Activated CD8-positive, alpha-beta T cell treated with anti-CD3 and anti-CD28 coated beads for 36 hours (primary cell): ENCODE measurements at regions not wholly inside any gene's neighbourhood (a gene's known extent, or its start where the extent isn't known, plus 50 kb on each side); places are given as distances from the start of the nearest gene placed in this dataset.

ENCODE experiments used
- ATAC-seq: fragments of 200-7000 bp; cut with Tn5 transposase; one replicate; pipeline ENCODE4 v1.10.0; 2021; ENCODE audit warnings: mild to moderate bottlenecking, moderate library complexity
- CTCF ChIA-PET: fragments of 350-600 bp; sonication (Branson Sonifier 250); formaldehyde crosslinking; loops from one replicate; lab custom pipeline; 2021; ENCODE audit warnings: antibody characterized with exemption; lab: Charles Lee
- POLR2A ChIA-PET: fragments of 350-600 bp; sonication (Branson Sonifier 250); formaldehyde crosslinking; loops from one replicate; lab custom pipeline; 2021; ENCODE audit warnings: antibody characterized with exemption; lab: Charles Lee
- DNase-seq: peaks from one replicate; pipeline ENCODE4 v3.0.0-alpha.2; 2020
- H3K27ac Mint-ChIP-seq: one replicate; pipeline ENCODE4 v1.8.0; 2021; ENCODE audit warnings: mild to moderate bottlenecking, mixed read lengths
- H3K27me3 Mint-ChIP-seq: one replicate; pipeline ENCODE4 v1.8.0; 2021; ENCODE audit warnings: mixed read lengths
- H3K36me3 Mint-ChIP-seq: one replicate; pipeline ENCODE4 v1.8.0; 2021; ENCODE audit warnings: low read depth, mixed read lengths
- H3K4me1 Mint-ChIP-seq: one replicate; pipeline ENCODE4 v1.8.0; 2021; ENCODE audit warnings: low read depth, mixed read lengths
- H3K4me3 Mint-ChIP-seq: one replicate; pipeline ENCODE4 v1.8.0; 2021; ENCODE audit warnings: mild to moderate bottlenecking, moderate library complexity, mixed read lengths
- H3K9me3 Mint-ChIP-seq: one replicate; pipeline ENCODE4 v1.8.0; 2021; ENCODE audit warnings: mixed read lengths
- CTCF ChIP-seq: fragments of 200-600 bp; IDR thresholded peaks from one replicate; pipeline ENCODE4 v1.8.0; 2022; ENCODE audit warnings: antibody characterized with exemption, mild to moderate bottlenecking
- intact Hi-C: fragments of 100-400 bp; cut with micrococcal nuclease; formaldehyde crosslinking; loops from one replicate; pipeline ENCODE4 v1.10.0; 2022

GRCh38 chr1:232273011-232273410 is 356.9 kb downstream of the SIPA1L2 start:
- H3K4me3 Mint-ChIP-seq, result no peak overlapping the region
- ChIA-PET POLR2A (no interaction called here), CTCF (no interaction called here)
- H3K27me3 Mint-ChIP-seq, result peaks cover 10% of the 10 kb centered on the region
- intact Hi-C loops, result no loop called here
- TF ChIP-seq CTCF, result no peak
- H3K27ac Mint-ChIP-seq, result no peak overlapping the region
- ATAC-seq, result no peak
- no peaks in the 10 kb centered on the region for H3K4me1 Mint-ChIP-seq
- no peak for DNase-seq
- no peaks in the 10 kb centered on the region for H3K36me3 Mint-ChIP-seq
- H3K9me3 Mint-ChIP-seq, result no peaks in the 10 kb centered on the region

- peaks cover 10% of the 10 kb centered on the region for H3K27me3 Mint-ChIP-seq
- no peaks in the 10 kb centered on the region for H3K9me3 Mint-ChIP-seq
- ATAC-seq (no peak), DNase-seq (no peak)
- H3K36me3 Mint-ChIP-seq, result no peaks in the 10 kb centered on the region
- no peak overlapping the region for H3K4me3 Mint-ChIP-seq
- intact Hi-C loops, result no loop called here
- CTCF ChIA-PET, result no interaction called here
- no peak for TF ChIP-seq CTCF
- POLR2A ChIA-PET, result no interaction called here
- H3K4me1 Mint-ChIP-seq, result no peaks in the 10 kb centered on the region
- no peak overlapping the region for H3K27ac Mint-ChIP-seq
Measured at GRCh38 chr1:232271991-232272589, 357.8 kb downstream of the SIPA1L2 start.

- CTCF ChIA-PET, result no interaction called here
- Mint-ChIP-seq H3K4me1 (no peaks in the 10 kb centered on the region), H3K4me3 (no peak overlapping the region), H3K27ac (no peak overlapping the region), H3K9me3 (no peaks in the 10 kb centered on the region), H3K36me3 (no peaks in the 10 kb centered on the region), H3K27me3 (peaks cover 10% of the 10 kb centered on the region)
- POLR2A ChIA-PET, result no interaction called here
- TF ChIP-seq CTCF, result no peak
- ATAC-seq, result no peak
- intact Hi-C loops, result no loop called here
- no peak for DNase-seq
Measured at GRCh38 chr1:232271299-232271698, 358.6 kb downstream of the SIPA1L2 start.

- no peaks in the 10 kb centered on the region for H3K4me1 Mint-ChIP-seq
- TF ChIP-seq CTCF, result no peak
- no peaks in the 10 kb centered on the region for H3K9me3 Mint-ChIP-seq
- H3K27ac Mint-ChIP-seq, result no peak overlapping the region
- POLR2A ChIA-PET, result no interaction called here
- no peaks in the 10 kb centered on the region for H3K36me3 Mint-ChIP-seq
- CTCF ChIA-PET, result no interaction called here
- intact Hi-C loops, result no loop called here
- peaks cover 8% of the 10 kb centered on the region for H3K27me3 Mint-ChIP-seq
- no peak for ATAC-seq
- H3K4me3 Mint-ChIP-seq, result no peak overlapping the region
- no peak for DNase-seq
Measured at GRCh38 chr1:232269988-232270387, 359.9 kb downstream of the SIPA1L2 start.

GRCh38 chr1:232267837-232268598 is 361.9 kb downstream of the SIPA1L2 start:
- no peak for TF ChIP-seq CTCF
- H3K4me1 Mint-ChIP-seq, result no peaks in the 10 kb centered on the region
- no peaks in the 10 kb centered on the region for H3K36me3 Mint-ChIP-seq
- ChIA-PET POLR2A (no interaction called here), CTCF (no interaction called here)
- intact Hi-C loops, result no loop called here
- no peaks in the 10 kb centered on the region for H3K9me3 Mint-ChIP-seq
- DNase-seq (no peak), ATAC-seq (no peak)
- no peak overlapping the region for H3K27ac Mint-ChIP-seq
- H3K4me3 Mint-ChIP-seq, result no peak overlapping the region
- peaks cover 6% of the 10 kb centered on the region for H3K27me3 Mint-ChIP-seq
